ENCODE measurements at regions not wholly inside any gene's neighbourhood (a gene's known extent, or its start where the extent isn't known, plus 50 kb on each side); places are given as distances from the start of the nearest gene placed in this dataset.

DNA sequence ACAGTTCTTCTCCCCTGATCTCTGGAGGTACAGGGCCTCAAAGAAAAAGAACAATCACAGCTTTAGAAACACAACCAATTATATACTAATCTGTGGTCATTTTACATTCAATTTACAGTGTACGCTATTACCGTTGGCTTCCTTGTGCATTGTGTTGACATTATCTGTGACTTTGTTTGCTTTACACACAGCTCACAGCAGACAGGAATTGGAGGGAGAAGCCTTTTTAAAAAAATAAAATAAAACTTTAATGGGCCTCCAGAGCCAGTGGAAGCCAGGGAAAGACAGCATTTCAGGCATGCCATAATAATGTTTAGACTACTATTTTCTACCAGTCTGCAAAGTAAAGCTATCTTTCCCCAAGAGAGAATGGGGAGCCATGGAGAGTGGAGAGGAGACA, 179.0 kb upstream of the ADO start:
- DNase-seq (ENCODE audit: extremely low spot score): no peak
- no peak for TF ChIP-seq HDGF (IDR thresholded peaks at IDR 0.05; ENCODE audit: borderline replicate concordance)
- no peak for TF ChIP-seq NFRKB (IDR thresholded peaks at IDR 0.05)
- no peak for TF ChIP-seq LEF1 (IDR thresholded peaks at IDR 0.05; ENCODE audit: borderline replicate concordance)
- no peak for TF ChIP-seq CTBP1 (IDR thresholded peaks at IDR 0.05; ENCODE audit: borderline replicate concordance)
- no peak for TF ChIP-seq ZNF384 (IDR thresholded peaks at IDR 0.05)
- no peak for TF ChIP-seq ARNT (IDR thresholded peaks at IDR 0.05)
- ChIA-PET CTCF (interaction anchor here (0.6 kb wide), 2 partner anchors 9 to 15 kb away, joined by 3 to 4 read pairs; no protein-coding TSS in a partner anchor), POLR2A (no interaction called here)

GRCh38 chr10:62626079-62626478, 178.4 kb upstream of the ADO start:
- no peak for DNase-seq (ENCODE audit: extremely low spot score)
- ChIA-PET POLR2A (no interaction called here), CTCF (no interaction called here)
- TF ChIP-seq CTBP1 (IDR thresholded peaks at IDR 0.05; ENCODE audit: borderline replicate concordance) (no peak), L3MBTL2 (conservative IDR thresholded peaks at IDR 0.05) (no peak), TARDBP (IDR thresholded peaks at IDR 0.05) (no peak), ARNT (IDR thresholded peaks at IDR 0.05) (no peak), NFRKB (IDR thresholded peaks at IDR 0.05) (no peak), FOXM1 (IDR thresholded peaks at IDR 0.05; ENCODE audit: borderline replicate concordance) (no peak), BHLHE40 (IDR thresholded peaks at IDR 0.05; ENCODE audit: borderline replicate concordance) (no peak), FOXA1 (IDR thresholded peaks at IDR 0.05) (no peak), SUZ12 (IDR thresholded peaks at IDR 0.05) (no peak), SP1 (IDR thresholded peaks at IDR 0.05) (no peak), ZNF384 (IDR thresholded peaks at IDR 0.05) (no peak), FOXK2 (IDR thresholded peaks at IDR 0.05) (no peak)

- ChIA-PET CTCF (no interaction called here), POLR2A (no interaction called here)
- no peak for DNase-seq (ENCODE audit: extremely low spot score)
- TF ChIP-seq SUZ12 (IDR thresholded peaks at IDR 0.05) (no peak), ELF4 (IDR thresholded peaks at IDR 0.05) (no peak), FOXK2 (IDR thresholded peaks at IDR 0.05) (no peak), BHLHE40 (IDR thresholded peaks at IDR 0.05; ENCODE audit: borderline replicate concordance) (no peak), LEF1 (IDR thresholded peaks at IDR 0.05; ENCODE audit: borderline replicate concordance) (no peak), ARNT (IDR thresholded peaks at IDR 0.05) (no peak), TARDBP (IDR thresholded peaks at IDR 0.05) (no peak), PKNOX1 (IDR thresholded peaks at IDR 0.05) (no peak), FOXA1 (IDR thresholded peaks at IDR 0.05) (no peak), HDGF (IDR thresholded peaks at IDR 0.05; ENCODE audit: borderline replicate concordance) (no peak), NFRKB (IDR thresholded peaks at IDR 0.05) (no peak), L3MBTL2 (conservative IDR thresholded peaks at IDR 0.05) (no peak), CTBP1 (IDR thresholded peaks at IDR 0.05; ENCODE audit: borderline replicate concordance) (no peak), FOXM1 (IDR thresholded peaks at IDR 0.05; ENCODE audit: borderline replicate concordance) (no peak), ZNF384 (IDR thresholded peaks at IDR 0.05) (no peak), SP1 (IDR thresholded peaks at IDR 0.05) (no peak)
Measured at GRCh38 chr10:62626817-62627216, 177.7 kb upstream of the ADO start.

DNA sequence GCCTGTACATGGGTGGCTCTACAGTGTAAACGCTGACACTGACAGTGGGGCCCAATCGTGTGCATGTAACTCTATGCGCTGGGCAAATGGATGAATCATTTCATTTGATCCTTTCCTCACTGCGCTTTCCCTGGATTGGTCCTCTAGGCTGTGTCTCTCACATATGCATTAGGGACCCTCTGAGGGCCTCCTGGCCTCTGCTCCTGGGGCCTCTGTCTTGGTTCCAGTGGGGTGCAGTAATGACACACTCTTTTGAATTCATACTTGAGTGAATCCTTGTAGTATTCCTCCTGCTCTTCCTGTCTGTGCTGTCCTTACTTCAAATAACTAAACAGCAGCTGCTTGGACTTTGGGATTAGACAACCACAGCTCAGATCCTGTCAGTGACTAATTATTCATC, 176.5 kb upstream of the ADO start:
- CTCF ChIA-PET: no interaction called here
- TF ChIP-seq SP1 (IDR thresholded peaks at IDR 0.05): no peak
- no peak for TF ChIP-seq BHLHE40 (IDR thresholded peaks at IDR 0.05; ENCODE audit: borderline replicate concordance)
- DNase-seq (ENCODE audit: extremely low spot score): no peak
- POLR2A ChIA-PET: no interaction called here

DNA sequence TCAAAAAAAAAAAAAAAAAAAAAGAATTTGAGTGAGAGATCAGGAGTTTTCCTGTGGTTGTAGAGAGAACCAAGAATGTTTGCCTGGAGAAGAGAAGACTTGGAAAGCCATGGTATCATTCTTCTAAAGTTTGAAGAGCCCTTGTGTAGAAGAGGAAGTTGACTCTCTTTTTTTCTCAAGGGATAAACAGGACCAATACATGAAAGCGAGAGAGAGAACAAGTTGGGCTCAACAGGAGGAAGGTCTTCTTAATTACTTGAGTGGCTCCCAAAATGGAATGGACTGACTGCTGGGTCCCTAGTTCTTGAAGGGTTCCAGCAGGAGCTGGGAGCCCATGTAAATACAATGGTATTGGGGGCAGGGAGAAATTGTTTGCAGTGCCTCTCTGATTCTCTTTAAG, 173.3 kb upstream of the ADO start:
- POLR2A ChIA-PET: no interaction called here
- CTCF ChIA-PET: no interaction called here
- no peak for DNase-seq (ENCODE audit: extremely low spot score)
- TF ChIP-seq CTBP1 (IDR thresholded peaks at IDR 0.05; ENCODE audit: borderline replicate concordance): no peak
- no peak for TF ChIP-seq FOXA1 (IDR thresholded peaks at IDR 0.05)
- TF ChIP-seq SUZ12 (IDR thresholded peaks at IDR 0.05): no peak
- no peak for TF ChIP-seq HDGF (IDR thresholded peaks at IDR 0.05; ENCODE audit: borderline replicate concordance)
- no peak for TF ChIP-seq FOXK2 (IDR thresholded peaks at IDR 0.05)
- TF ChIP-seq NFRKB (IDR thresholded peaks at IDR 0.05): no peak
- no peak for TF ChIP-seq L3MBTL2 (conservative IDR thresholded peaks at IDR 0.05)
- no peak for TF ChIP-seq LEF1 (IDR thresholded peaks at IDR 0.05; ENCODE audit: borderline replicate concordance)
- no peak for TF ChIP-seq ZNF384 (IDR thresholded peaks at IDR 0.05)
- TF ChIP-seq BHLHE40 (IDR thresholded peaks at IDR 0.05; ENCODE audit: borderline replicate concordance): no peak
- no peak for TF ChIP-seq ELF4 (IDR thresholded peaks at IDR 0.05)
- no peak for TF ChIP-seq PKNOX1 (IDR thresholded peaks at IDR 0.05)
- TF ChIP-seq ARNT (IDR thresholded peaks at IDR 0.05): no peak
- no peak for TF ChIP-seq TARDBP (IDR thresholded peaks at IDR 0.05)
- no peak for TF ChIP-seq SP1 (IDR thresholded peaks at IDR 0.05)
- no peak for TF ChIP-seq FOXM1 (IDR thresholded peaks at IDR 0.05; ENCODE audit: borderline replicate concordance)

DNA sequence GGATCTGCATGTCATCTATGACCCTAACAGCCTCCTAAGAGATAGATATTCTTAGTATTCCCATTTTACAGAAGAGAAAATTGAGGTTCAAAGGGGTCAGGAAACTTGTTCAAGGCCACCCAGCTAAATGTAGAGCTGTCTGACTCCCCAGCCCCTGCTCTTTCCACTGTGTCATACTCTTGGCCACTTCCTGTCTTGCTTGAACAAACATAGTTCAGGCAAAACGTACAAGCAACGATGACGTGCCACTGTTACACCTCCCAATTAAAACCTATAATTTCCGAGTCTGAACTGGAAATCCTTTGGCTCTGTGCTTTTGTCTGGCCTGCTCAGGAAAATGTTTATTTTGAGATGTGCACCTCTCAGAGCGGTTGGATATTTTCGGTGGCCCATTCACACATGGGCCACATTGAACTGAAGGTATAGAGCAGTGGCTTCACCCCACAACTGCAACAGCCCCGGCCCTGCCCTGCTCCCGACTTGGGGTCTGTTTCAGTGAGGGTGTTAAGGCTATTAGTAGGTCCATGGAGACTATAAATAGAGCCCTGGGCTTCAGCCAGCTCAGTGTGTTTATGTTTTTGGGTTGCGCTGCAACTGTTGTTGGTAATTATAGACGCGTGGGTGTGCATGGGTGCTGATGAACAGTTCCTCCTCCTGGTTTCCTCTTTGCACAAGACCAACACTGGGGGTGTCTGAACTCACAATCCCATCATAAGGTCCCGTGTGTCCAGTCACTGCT, 172.3 kb upstream of the ADO start:
- ChIA-PET POLR2A (no interaction called here), CTCF (no interaction called here)
- TF ChIP-seq CTBP1 (IDR thresholded peaks at IDR 0.05; ENCODE audit: borderline replicate concordance) (no peak), ELF4 (IDR thresholded peaks at IDR 0.05) (no peak), TARDBP (IDR thresholded peaks at IDR 0.05) (no peak), PKNOX1 (IDR thresholded peaks at IDR 0.05) (no peak), FOXK2 (IDR thresholded peaks at IDR 0.05) (no peak), SUZ12 (IDR thresholded peaks at IDR 0.05) (no peak), ZNF384 (IDR thresholded peaks at IDR 0.05) (no peak), FOXA1 (IDR thresholded peaks at IDR 0.05) (no peak), FOXM1 (IDR thresholded peaks at IDR 0.05; ENCODE audit: borderline replicate concordance) (no peak), SP1 (IDR thresholded peaks at IDR 0.05) (no peak), BHLHE40 (IDR thresholded peaks at IDR 0.05; ENCODE audit: borderline replicate concordance) (no peak), LEF1 (IDR thresholded peaks at IDR 0.05; ENCODE audit: borderline replicate concordance) (no peak), NFRKB (IDR thresholded peaks at IDR 0.05) (no peak), HDGF (IDR thresholded peaks at IDR 0.05; ENCODE audit: borderline replicate concordance) (no peak), L3MBTL2 (conservative IDR thresholded peaks at IDR 0.05) (no peak), ARNT (IDR thresholded peaks at IDR 0.05) (no peak)
- no peak for DNase-seq (ENCODE audit: extremely low spot score)
